HEK293 (cell line): ENCODE measurements at regions not wholly inside any gene's neighbourhood (a gene's known extent, or its start where the extent isn't known, plus 50 kb on each side); places are given as distances from the start of the nearest gene placed in this dataset.

Source experiments
- CTCF ChIA-PET: fragments of 350-600 bp; formaldehyde crosslinking; extraction: SDS; loops from one replicate; lab custom pipeline; 2021; ENCODE audit warnings: antibody characterized with exemption; lab: Yijun Ruan, JAX
- POLR2A ChIA-PET: fragments of 300-600 bp; formaldehyde crosslinking; extraction: SDS; loops from one replicate; lab custom pipeline; 2020; ENCODE audit warnings: antibody characterized with exemption, inconsistent platforms; lab: Yijun Ruan, JAX
- H3K27ac ChIP-seq: fragments of 200-500 bp; sonication (Bioruptor generic); 2 replicates; pipeline ENCODE4 v1.5.1; 2014; ENCODE audit warnings: low read depth, low read length, control low read depth, inconsistent platforms; ENCODE audit errors: extremely low read depth
- H3K36me3 ChIP-seq, 2 experiments: fragments of 200-500 bp in 1 of 2; sonication (Bioruptor generic) in 1 of 2; 1 replicate in 1 of 2; 2 replicates in 1 of 2; pipeline ENCODE4 v1.5.1; 2014 to 2017; ENCODE audit warnings: inconsistent platforms in 2 of 2, low read length in 2 of 2; ENCODE audit not compliant: control insufficient read depth in 2 of 2, insufficient read depth in 1 of 2
- H3K4me1 ChIP-seq: fragments of 200-500 bp; sonication (Bioruptor generic); 2 replicates; pipeline ENCODE4 v1.5.1; 2014; ENCODE audit warnings: mild to moderate bottlenecking, low read length, inconsistent platforms; ENCODE audit not compliant: control insufficient read depth, insufficient read depth
- H3K4me3 ChIP-seq: 2 replicates; pipeline ENCODE4 v1.5.1; 2011; ENCODE audit warnings: low read depth, mild to moderate bottlenecking, control low read depth, low read length, moderate library complexity
- H3K9me3 ChIP-seq: fragments of 200-500 bp; sonication (Bioruptor generic); 2 replicates; pipeline ENCODE4 v1.5.1; 2014; ENCODE audit warnings: low read depth, low read length, inconsistent platforms; ENCODE audit not compliant: control insufficient read depth, insufficient read depth
- SP2 ChIP-seq: fragments of 450-650 bp; formaldehyde crosslinking; IDR thresholded peaks from 2 replicates; pipeline ENCODE4 v1.5.1; 2016; ENCODE audit warnings: missing biosample characterization, missing genetic modification characterization
- ZBTB1 ChIP-seq: fragments of 450-650 bp; formaldehyde crosslinking; IDR thresholded peaks from 2 replicates; pipeline ENCODE4 v1.5.1; 2016; ENCODE audit warnings: missing biosample characterization, missing genetic modification characterization
- ZBTB17 ChIP-seq: fragments of 450-650 bp; formaldehyde crosslinking; IDR thresholded peaks from 2 replicates; pipeline ENCODE4 v1.5.1; 2016; ENCODE audit warnings: missing biosample characterization, missing genetic modification characterization
- ZBTB21 ChIP-seq: fragments of 450-650 bp; formaldehyde crosslinking; IDR thresholded peaks from 2 replicates; pipeline ENCODE4 v1.5.1; 2017; ENCODE audit warnings: missing biosample characterization, missing genetic modification characterization
- ZBTB7A ChIP-seq: fragments of 450-650 bp; formaldehyde crosslinking; IDR thresholded peaks from 2 replicates; pipeline ENCODE4 v1.5.1; 2016; ENCODE audit warnings: low read depth, missing biosample characterization, missing genetic modification characterization
- ZNF155 ChIP-seq: fragments of 450-650 bp; formaldehyde crosslinking; IDR thresholded peaks from 2 replicates; pipeline ENCODE4 v1.5.1; 2016; ENCODE audit warnings: missing biosample characterization, missing genetic modification characterization
- ZNF202 ChIP-seq: fragments of 450-650 bp; formaldehyde crosslinking; IDR thresholded peaks from 2 replicates; pipeline ENCODE4 v1.5.1; 2016; ENCODE audit warnings: missing biosample characterization, missing genetic modification characterization, borderline replicate concordance
- ZNF23 ChIP-seq: fragments of 450-650 bp; formaldehyde crosslinking; IDR thresholded peaks from 2 replicates; pipeline ENCODE4 v1.5.1; 2016; ENCODE audit warnings: missing biosample characterization, missing genetic modification characterization, borderline replicate concordance
- ZNF24 ChIP-seq: fragments of 450-650 bp; formaldehyde crosslinking; IDR thresholded peaks from 2 replicates; pipeline ENCODE4 v1.5.1; 2016; ENCODE audit warnings: missing biosample characterization, missing genetic modification characterization
- ZNF302 ChIP-seq: fragments of 450-650 bp; formaldehyde crosslinking; IDR thresholded peaks from 2 replicates; pipeline ENCODE4 v1.5.1; 2016; ENCODE audit warnings: missing biosample characterization, missing genetic modification characterization, low read depth
- ZNF311 ChIP-seq: fragments of 450-650 bp; formaldehyde crosslinking; IDR thresholded peaks from 2 replicates; pipeline ENCODE4 v1.5.1; 2017; ENCODE audit warnings: missing biosample characterization, missing genetic modification characterization, borderline replicate concordance
- ZNF510 ChIP-seq: fragments of 450-650 bp; formaldehyde crosslinking; IDR thresholded peaks from 2 replicates; pipeline ENCODE4 v1.5.1; 2018; ENCODE audit warnings: mild to moderate bottlenecking, missing genetic modification characterization, missing biosample characterization; ENCODE audit not compliant: insufficient replicate concordance
- ZNF555 ChIP-seq: fragments of 450-650 bp; formaldehyde crosslinking; conservative IDR thresholded peaks from 2 replicates; pipeline ENCODE4 v1.5.1; 2017; ENCODE audit warnings: missing biosample characterization, mild to moderate bottlenecking, missing genetic modification characterization, inconsistent platforms
- ZNF571 ChIP-seq: fragments of 450-650 bp; formaldehyde crosslinking; IDR thresholded peaks from 2 replicates; pipeline ENCODE4 v1.5.0; 2017; ENCODE audit warnings: missing biosample characterization, missing genetic modification characterization
- ZNF677 ChIP-seq: fragments of 450-650 bp; IDR thresholded peaks from 2 replicates; pipeline ENCODE4 v1.5.0; 2018; ENCODE audit warnings: missing biosample characterization, mild to moderate bottlenecking, missing genetic modification characterization, moderate library complexity
- ZNF76 ChIP-seq: fragments of 450-650 bp; formaldehyde crosslinking; IDR thresholded peaks from 2 replicates; pipeline ENCODE4; 2016; ENCODE audit warnings: low read depth, missing biosample characterization, missing genetic modification characterization, borderline replicate concordance
- ZNF792 ChIP-seq: fragments of 450-650 bp; formaldehyde crosslinking; IDR thresholded peaks from 2 replicates; pipeline ENCODE4 v1.5.1; 2016; ENCODE audit warnings: missing biosample characterization, missing genetic modification characterization
- TF ChIP-seq, protein P1 (sequence below): fragments of 450-650 bp; formaldehyde crosslinking; IDR thresholded peaks from 2 replicates; pipeline ENCODE4 v1.5.1; 2016; ENCODE audit warnings: missing biosample characterization, missing genetic modification characterization
- TF ChIP-seq, protein P2 (sequence below): fragments of 450-650 bp; formaldehyde crosslinking; conservative IDR thresholded peaks from 2 replicates; pipeline ENCODE4 v1.5.1; 2016; ENCODE audit warnings: low read depth, missing biosample characterization, missing genetic modification characterization
- TF ChIP-seq, protein P3 (sequence below): fragments of 450-650 bp; formaldehyde crosslinking; IDR thresholded peaks from 2 replicates; pipeline ENCODE4 v1.5.1; 2016; ENCODE audit warnings: missing biosample characterization, missing genetic modification characterization

DNA sequence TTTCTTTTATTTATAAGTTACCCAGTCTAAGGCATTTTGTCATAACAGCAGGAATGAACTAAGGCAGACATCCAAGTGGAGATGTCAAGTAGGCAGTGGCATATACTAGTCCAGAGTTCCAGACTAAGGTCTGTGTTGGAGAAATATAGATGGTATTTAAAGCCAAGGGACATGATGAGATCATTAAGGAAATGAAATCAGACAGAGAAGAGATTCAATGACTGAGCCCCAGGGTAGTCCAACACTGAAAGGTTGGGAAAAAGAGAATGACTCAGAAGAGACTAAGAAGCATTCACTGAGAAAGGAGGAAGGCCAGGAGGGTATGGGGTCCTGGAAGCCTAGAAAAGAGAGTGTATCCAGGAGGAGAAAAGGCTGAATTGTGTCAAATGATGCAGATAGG is 442.2 kb upstream of the CCDC196 start:
- ChIA-PET POLR2A (no interaction called here), CTCF (no interaction called here)
- no peaks in the 10 kb centered on the region for H3K36me3 ChIP-seq
- no peaks in the 10 kb centered on the region for H3K9me3 ChIP-seq
- TF ChIP-seq ZNF677 = no peak
- TF ChIP-seq ZBTB21 (tag by site-specific recombination) = no peak
- no peak for TF ChIP-seq ZBTB7A (tag by site-specific recombination)
- no peak for TF ChIP-seq ZNF571
- no peak overlapping the region for H3K27ac ChIP-seq
- no peak overlapping the region for H3K4me3 ChIP-seq
- no peaks in the 10 kb centered on the region for H3K4me1 ChIP-seq

DNA sequence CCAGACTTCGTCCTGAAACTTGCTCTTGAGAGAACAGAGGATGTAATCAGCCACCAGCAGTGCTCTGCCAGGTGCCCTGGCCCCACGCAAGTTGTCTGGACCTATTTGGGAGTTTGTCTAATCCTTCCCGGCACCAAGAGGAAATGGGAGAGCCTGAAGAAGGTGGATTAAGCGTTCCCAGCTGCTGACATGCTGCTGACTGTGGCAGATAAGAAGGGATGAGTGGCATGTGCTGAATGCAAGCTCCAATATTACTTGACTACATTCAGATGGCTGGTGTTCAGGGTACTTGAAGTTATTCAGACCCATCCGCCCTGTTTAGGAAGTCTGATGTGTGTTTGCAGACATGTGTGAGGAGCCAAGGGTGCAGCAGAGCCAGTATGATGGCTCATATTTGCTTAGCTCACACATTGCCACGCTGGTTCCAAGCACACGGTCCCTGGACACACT is 440.6 kb upstream of the CCDC196 start:
- Histone ChIP-seq H3K4me3 (no peak overlapping the region), H3K27ac (no peak overlapping the region), H3K9me3 (no peaks in the 10 kb centered on the region), H3K4me1 (no peaks in the 10 kb centered on the region), H3K36me3 (no peaks in the 10 kb centered on the region)
- ChIA-PET CTCF (interaction anchor here (0.7 to 1.4 kb wide), 3 partner anchors 25 to 86 kb away, joined by 3 to 4 read pairs (median 3); no protein-coding TSS in a partner anchor), POLR2A (no interaction called here)
- TF ChIP-seq, protein P1, sequence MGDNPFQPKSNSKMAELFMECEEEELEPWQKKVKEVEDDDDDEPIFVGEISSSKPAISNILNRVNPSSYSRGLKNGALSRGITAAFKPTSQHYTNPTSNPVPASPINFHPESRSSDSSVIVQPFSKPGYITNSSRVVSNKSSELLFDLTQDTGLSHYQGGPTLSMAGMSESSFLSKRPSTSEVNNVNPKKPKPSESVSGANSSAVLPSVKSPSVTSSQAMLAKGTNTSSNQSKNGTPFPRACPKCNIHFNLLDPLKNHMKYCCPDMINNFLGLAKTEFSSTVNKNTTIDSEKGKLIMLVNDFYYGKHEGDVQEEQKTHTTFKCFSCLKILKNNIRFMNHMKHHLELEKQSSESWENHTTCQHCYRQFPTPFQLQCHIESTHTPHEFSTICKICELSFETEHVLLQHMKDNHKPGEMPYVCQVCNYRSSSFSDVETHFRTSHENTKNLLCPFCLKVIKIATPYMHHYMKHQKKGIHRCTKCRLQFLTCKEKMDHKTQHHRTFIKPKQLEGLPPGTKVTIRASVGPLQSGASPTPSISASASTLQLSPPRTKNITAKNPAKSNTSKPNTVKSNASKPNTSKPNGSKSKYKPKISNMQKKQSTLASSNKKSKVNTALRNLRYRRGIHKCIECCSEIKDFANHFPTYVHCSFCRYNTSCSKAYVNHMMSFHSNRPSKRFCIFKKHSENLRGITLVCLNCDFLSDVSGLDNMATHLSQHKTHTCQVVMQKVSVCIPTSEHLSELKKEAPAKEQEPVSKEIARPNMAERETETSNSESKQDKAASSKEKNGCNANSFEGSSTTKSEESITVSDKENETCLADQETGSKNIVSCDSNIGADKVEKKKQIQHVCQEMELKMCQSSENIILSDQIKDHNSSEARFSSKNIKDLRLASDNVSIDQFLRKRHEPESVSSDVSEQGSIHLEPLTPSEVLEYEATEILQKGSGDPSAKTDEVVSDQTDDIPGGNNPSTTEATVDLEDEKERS (tag by site-specific recombination) = no peak
- TF ChIP-seq ZNF202 (tag by site-specific recombination) = no peak
- TF ChIP-seq, protein P2, sequence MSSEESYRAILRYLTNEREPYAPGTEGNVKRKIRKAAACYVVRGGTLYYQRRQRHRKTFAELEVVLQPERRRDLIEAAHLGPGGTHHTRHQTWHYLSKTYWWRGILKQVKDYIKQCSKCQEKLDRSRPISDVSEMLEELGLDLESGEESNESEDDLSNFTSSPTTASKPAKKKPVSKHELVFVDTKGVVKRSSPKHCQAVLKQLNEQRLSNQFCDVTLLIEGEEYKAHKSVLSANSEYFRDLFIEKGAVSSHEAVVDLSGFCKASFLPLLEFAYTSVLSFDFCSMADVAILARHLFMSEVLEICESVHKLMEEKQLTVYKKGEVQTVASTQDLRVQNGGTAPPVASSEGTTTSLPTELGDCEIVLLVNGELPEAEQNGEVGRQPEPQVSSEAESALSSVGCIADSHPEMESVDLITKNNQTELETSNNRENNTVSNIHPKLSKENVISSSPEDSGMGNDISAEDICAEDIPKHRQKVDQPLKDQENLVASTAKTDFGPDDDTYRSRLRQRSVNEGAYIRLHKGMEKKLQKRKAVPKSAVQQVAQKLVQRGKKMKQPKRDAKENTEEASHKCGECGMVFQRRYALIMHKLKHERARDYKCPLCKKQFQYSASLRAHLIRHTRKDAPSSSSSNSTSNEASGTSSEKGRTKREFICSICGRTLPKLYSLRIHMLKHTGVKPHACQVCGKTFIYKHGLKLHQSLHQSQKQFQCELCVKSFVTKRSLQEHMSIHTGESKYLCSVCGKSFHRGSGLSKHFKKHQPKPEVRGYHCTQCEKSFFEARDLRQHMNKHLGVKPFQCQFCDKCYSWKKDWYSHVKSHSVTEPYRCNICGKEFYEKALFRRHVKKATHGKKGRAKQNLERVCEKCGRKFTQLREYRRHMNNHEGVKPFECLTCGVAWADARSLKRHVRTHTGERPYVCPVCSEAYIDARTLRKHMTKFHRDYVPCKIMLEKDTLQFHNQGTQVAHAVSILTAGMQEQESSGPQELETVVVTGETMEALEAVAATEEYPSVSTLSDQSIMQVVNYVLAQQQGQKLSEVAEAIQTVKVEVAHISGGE = no peak
- no peak for TF ChIP-seq SP2 (tag by site-specific recombination)
- TF ChIP-seq, protein P3, sequence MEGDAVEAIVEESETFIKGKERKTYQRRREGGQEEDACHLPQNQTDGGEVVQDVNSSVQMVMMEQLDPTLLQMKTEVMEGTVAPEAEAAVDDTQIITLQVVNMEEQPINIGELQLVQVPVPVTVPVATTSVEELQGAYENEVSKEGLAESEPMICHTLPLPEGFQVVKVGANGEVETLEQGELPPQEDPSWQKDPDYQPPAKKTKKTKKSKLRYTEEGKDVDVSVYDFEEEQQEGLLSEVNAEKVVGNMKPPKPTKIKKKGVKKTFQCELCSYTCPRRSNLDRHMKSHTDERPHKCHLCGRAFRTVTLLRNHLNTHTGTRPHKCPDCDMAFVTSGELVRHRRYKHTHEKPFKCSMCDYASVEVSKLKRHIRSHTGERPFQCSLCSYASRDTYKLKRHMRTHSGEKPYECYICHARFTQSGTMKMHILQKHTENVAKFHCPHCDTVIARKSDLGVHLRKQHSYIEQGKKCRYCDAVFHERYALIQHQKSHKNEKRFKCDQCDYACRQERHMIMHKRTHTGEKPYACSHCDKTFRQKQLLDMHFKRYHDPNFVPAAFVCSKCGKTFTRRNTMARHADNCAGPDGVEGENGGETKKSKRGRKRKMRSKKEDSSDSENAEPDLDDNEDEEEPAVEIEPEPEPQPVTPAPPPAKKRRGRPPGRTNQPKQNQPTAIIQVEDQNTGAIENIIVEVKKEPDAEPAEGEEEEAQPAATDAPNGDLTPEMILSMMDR (tag by site-specific recombination) = no peak
- no peak for TF ChIP-seq ZNF76 (tag by site-specific recombination)
- no peak for TF ChIP-seq ZNF311 (tag by site-specific recombination)
- TF ChIP-seq ZNF23 (tag by site-specific recombination) = no peak
- TF ChIP-seq ZBTB1 (tag by site-specific recombination) = no peak
- TF ChIP-seq ZNF555 (tag by site-specific recombination) = no peak
- no peak for TF ChIP-seq ZNF510
- no peak for TF ChIP-seq ZBTB17 (tag by site-specific recombination)
- TF ChIP-seq ZNF792 (tag by site-specific recombination) = no peak
- no peak for TF ChIP-seq ZNF302 (tag by site-specific recombination)
- TF ChIP-seq ZNF155 (tag by site-specific recombination) = no peak
- no peak for TF ChIP-seq ZNF24
